HG03558 (cell line): ENCODE measurements at regions not wholly inside any gene's neighbourhood (a gene's known extent, or its start where the extent isn't known, plus 50 kb on each side); places are given as distances from the start of the nearest gene placed in this dataset.
"Not testable (repeated sequence)": the region's sequence is repeated elsewhere in the genome, so short reads cannot be mapped to it uniquely, and the experiment has no call there.

Source experiments
- ATAC-seq: cut with Tn5 transposase; IDR thresholded peaks from one replicate; pipeline ENCODE4 v1.9.1; 2021; ENCODE audit warnings: moderate number of reproducible peaks; ENCODE audit not compliant: unreplicated experiment; ENCODE audit errors: extremely low read depth

DNA sequence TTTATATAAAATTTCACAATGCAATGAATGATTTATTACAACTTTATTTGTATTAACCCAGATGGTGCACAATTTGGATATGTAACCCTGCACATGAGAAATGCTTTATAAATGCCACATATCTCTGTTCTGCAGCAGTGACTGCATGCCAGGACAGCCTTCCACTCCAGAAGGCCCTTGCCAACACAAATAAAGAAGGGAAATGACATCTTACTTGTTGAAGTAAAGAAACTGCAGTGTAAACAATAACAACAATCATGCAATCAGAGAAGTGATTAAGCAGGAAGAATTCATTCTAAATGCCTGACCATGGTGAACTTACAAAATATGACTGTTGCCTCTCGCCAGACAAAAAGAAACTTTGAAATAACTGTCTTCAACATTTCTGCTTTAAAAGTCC lies 129.9 kb upstream of the CHST9 start:
- ATAC-seq, result no peak

GRCh38 chr18:27313678-27314077 lies 128.6 kb upstream of the CHST9 start:
- no peak for ATAC-seq

GRCh38 chr18:27312853-27313252 lies 127.7 kb upstream of the CHST9 start:
- no peak for ATAC-seq

- no peak for ATAC-seq
Measured at GRCh38 chr18:27312153-27312552, 127.0 kb upstream of the CHST9 start.

DNA sequence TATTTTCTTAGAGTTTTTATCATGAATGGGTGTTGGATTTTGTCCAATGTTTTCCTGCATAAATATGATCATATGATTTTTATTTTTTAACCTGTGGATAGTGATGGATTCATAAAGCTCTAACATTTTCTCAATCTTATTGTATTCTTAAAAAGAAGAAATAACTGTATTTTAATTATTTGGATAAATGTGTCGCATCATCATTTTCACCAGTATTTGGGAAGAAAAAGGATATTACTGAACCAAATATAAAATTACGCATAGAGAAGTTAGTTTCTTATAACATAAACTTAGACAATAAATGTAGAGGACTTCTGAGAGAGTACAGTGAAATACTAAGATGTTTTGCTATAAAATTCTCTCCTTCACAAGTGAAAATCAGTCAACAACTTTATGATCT lies 126.0 kb upstream of the CHST9 start:
- ATAC-seq, result no peak

DNA sequence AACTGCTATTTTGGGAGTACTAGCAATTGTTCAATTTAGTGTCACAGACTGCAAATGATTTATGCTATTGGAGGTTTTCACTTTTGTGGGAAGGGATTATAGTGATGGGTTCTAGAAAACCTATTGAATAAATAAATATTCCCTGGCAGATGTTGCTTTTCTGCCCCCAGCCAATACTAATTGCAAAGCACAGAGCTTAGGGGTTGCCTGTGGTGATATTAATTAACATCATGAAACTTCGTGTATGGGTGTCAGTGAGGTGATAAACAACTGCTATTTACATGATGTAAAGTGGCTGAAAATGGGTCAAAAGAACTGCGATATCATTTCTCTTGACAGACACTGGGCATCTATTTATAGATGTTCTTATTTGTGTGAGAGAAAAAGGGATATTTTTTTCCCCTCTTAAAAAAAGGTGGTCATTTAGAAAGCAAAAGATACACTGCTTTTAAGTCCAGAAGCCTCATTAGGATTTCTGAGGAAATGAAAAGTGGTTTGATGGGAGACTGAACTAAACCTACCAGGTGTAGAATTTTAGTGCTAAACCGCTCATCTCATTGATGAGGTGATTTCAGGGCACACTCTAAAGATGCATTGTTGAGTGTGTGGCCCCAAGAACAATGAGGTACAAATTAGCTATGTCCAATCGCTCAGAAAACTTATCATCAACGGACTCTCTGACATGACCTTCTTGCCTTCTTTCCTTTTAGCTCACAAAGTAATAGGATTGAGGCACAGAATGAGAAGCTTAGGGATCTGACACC lies 116.7 kb upstream of the CHST9 start:
- no peak for ATAC-seq

DNA sequence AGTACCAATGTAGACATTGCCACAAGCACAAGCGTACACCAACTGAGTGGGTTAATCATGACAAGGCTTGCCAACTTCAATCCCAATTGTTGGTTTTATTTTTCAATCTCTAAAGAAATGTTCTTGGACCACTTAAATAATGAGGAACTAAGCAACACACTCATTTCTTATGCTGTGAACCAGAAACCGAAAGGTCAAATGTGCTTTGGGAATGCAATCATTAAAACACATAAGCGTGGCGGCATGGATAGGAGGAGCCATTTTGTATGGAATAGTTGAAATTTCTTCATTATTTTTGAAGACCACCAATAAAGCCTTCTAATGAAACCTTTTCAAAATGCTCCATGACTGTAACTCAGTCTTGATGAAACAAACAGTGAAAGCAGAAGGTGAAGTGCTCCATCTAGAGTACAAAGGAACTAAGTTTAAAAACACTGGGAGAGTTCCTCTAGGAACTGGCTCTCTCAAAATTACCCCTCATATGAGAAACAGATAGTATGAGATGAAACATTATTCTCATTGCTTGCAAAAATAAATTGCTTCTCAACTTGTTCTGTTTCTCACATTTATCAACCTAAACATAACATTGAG lies 113.2 kb upstream of the CHST9 start:
- ATAC-seq, result no peak

- ATAC-seq, result not testable (repeated sequence)
Measured at GRCh38 chr18:27285973-27286562, 101.0 kb upstream of the CHST9 start.

- no peak for ATAC-seq
Measured at GRCh38 chr18:27278131-27278530, 93.0 kb upstream of the CHST9 start.

DNA sequence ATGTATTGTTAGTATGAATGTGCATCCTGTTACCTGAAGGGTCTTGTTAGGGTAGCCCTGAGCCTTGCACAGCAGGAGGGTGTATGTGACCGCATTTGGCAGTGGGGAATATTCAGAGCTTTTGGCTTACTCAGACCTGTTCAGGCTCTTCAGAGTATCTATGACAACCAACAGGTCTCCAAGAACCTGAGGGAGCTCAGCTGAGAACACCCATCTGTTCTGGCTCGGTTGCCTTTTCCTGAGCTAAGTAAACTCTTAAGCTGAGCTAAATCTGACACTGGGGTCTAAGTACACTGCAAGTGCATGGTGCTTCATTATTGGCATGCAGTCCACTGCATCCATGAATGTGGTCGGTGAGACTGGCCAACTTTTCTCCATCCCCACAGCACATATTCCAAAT lies 92.4 kb upstream of the CHST9 start:
- ATAC-seq, result no peak

GRCh38 chr18:27276886-27277285 lies 91.8 kb upstream of the CHST9 start:
- ATAC-seq, result no peak

DNA sequence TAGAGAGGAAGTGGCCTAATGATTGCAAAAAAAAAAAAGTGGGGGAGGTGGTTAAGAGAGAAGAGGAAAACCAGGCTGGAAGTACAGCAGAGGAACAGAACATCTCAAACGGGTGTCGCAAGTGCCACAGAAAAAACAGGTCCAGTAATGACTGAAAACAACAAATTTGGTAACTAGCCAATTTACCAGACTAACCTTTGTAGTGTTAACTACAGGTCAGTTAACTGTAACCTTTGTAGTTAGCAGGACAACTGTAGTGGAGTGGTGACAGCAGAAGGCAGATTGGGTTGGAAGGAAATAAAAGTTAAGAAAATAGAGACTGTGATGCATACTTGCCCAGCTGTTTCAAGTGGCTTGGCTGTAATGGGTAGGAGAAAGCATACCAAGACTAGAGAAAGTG lies 91.4 kb upstream of the CHST9 start:
- ATAC-seq, result no peak

GRCh38 chr18:27274901-27275300 lies 89.8 kb upstream of the CHST9 start:
- no peak for ATAC-seq

GRCh38 chr18:27270508-27270907 lies 85.4 kb upstream of the CHST9 start:
- no peak for ATAC-seq

- ATAC-seq, result no peak
Measured at GRCh38 chr18:27263369-27263768, 78.3 kb upstream of the CHST9 start.

GRCh38 chr18:27261769-27262549 lies 76.9 kb upstream of the CHST9 start:
- ATAC-seq, result no peak

DNA sequence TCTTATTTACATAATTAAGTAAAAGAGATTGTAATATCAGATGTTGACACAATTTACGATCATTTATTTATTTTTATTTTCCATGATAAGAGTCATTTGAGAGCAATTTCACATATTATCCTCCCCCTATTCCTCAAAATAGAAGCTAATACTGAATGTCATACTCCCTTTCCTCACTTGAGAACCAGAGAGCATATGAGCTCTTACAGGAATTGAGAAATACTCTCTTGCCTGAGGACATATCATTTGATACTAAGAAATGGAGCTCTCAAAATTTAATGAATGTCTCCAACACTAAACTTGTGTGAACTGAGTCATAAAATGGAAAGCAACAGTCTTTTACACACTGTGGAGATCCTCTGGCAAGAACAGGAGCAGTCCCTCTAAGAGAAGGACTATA lies 68.5 kb upstream of the CHST9 start:
- no peak for ATAC-seq

DNA sequence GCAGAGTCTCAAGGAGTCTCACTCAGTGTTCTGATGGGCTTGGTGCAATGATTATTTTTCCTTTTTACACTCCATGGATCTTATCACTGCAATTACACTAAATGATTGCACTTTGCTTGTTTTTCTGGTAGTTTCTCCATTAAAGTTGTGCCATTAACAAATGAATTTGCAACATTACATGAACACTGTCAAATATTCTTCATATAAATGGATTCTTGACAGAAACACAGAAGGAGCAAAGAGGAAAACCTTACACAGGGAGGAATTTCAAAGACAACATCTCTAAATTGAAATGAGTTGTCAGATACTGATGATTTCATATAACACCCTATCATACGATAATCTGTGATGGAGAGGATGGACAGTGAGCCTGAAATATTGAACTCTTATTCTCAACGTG lies 65.4 kb upstream of the CHST9 start:
- no peak for ATAC-seq

DNA sequence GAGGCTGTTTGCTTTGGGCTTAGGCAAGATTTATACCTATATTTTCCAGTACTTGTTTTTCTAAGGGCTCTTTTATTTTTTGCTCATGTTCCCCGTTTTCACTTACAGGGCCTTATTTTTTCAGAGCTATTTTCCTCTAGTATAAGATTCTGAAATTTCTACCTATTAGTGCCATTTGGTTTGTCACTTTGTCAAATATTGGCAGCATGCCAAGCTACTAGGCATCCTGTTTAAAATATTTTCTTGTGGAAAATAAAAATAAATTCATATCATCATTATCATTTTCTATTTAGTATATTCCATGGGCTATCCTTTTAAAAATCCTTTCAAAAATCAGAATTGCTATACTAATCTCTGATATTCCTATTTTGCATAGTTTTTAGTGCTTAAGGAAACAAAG lies 64.8 kb upstream of the CHST9 start:
- no peak for ATAC-seq

GRCh38 chr18:27244259-27244658 lies 59.2 kb upstream of the CHST9 start:
- ATAC-seq, result no peak

GRCh38 chr18:27242392-27243047 lies 57.4 kb upstream of the CHST9 start:
- no peak for ATAC-seq
